K562 (cell line): ENCODE measurements at regions not wholly inside any gene's neighbourhood (a gene's known extent, or its start where the extent isn't known, plus 50 kb on each side); places are given as distances from the start of the nearest gene placed in this dataset.
A peak's percentile ranks its signal among the peaks of the same experiment; 100 is the strongest.

Source experiments
- ARID1B ChIP-seq: fragments of 450-650 bp; IDR thresholded peaks from 2 replicates; pipeline ENCODE4 v1.6.1; 2016; ENCODE audit warnings: antibody characterized with exemption, mild to moderate bottlenecking, inconsistent platforms
- C11orf30 ChIP-seq: fragments of 450-650 bp; IDR thresholded peaks from 2 replicates; pipeline ENCODE4 v1.6.1; 2016; ENCODE audit warnings: low read depth, mild to moderate bottlenecking
- CTBP1 ChIP-seq: fragments of 450-650 bp; IDR thresholded peaks from 2 replicates; pipeline ENCODE4 v1.6.1; 2016; ENCODE audit warnings: borderline replicate concordance
- EWSR1 ChIP-seq: fragments of 450-650 bp; IDR thresholded peaks from 2 replicates; pipeline ENCODE4 v1.6.1; 2018; ENCODE audit warnings: borderline replicate concordance, mild to moderate bottlenecking, low read depth, moderate library complexity; ENCODE audit not compliant: partially characterized antibody
- HES1 ChIP-seq: fragments of 450-650 bp; IDR thresholded peaks from 2 replicates; pipeline ENCODE4 v1.6.1; 2016; ENCODE audit warnings: low read depth, mild to moderate bottlenecking, moderate library complexity
- KAT2B ChIP-seq: IDR thresholded peaks from one replicate; pipeline ENCODE4 v1.6.1; 2012; ENCODE audit warnings: low read depth, mild to moderate bottlenecking, control low read depth, inconsistent platforms, low read length, moderate library complexity
- MAFF ChIP-seq: IDR thresholded peaks from 2 replicates; pipeline ENCODE4 v1.6.1; 2012; ENCODE audit warnings: low read length, improper control_type of control experiment
- MGA ChIP-seq: fragments of 450-650 bp; IDR thresholded peaks from 2 replicates; pipeline ENCODE4 v1.6.1; 2016; ENCODE audit warnings: mild to moderate bottlenecking, moderate library complexity
- NCOA6 ChIP-seq: fragments of 450-650 bp; IDR thresholded peaks from 2 replicates; pipeline ENCODE4 v1.6.1; 2017; ENCODE audit warnings: mild to moderate bottlenecking
- NFE2 ChIP-seq: IDR thresholded peaks from 2 replicates; pipeline ENCODE4 v1.6.1; 2014; ENCODE audit warnings: antibody characterized with exemption, low read depth
- NR2F6 ChIP-seq: fragments of 450-650 bp; formaldehyde crosslinking; IDR thresholded peaks from 2 replicates; pipeline ENCODE4 v1.4.0; 2020; ENCODE audit warnings: mild to moderate bottlenecking
- TBP ChIP-seq: optimal IDR thresholded peaks from 2 replicates; pipeline ENCODE3; 2011; ENCODE audit warnings: low read depth, low read length, improper control_type of control experiment
- ZC3H11A ChIP-seq: IDR thresholded peaks from 2 replicates; pipeline ENCODE4 v1.6.1; 2012; ENCODE audit warnings: low read depth, low read length, improper control_type of control experiment
- ZNF274 ChIP-seq: IDR thresholded peaks from 2 replicates; pipeline ENCODE4 v1.6.1; 2011; ENCODE audit warnings: low read depth, mild to moderate bottlenecking, low read length, moderate library complexity, borderline replicate concordance
- ZNF395 ChIP-seq: fragments of 200-800 bp; sonication (Bioruptor generic); IDR thresholded peaks from 2 replicates; pipeline ENCODE4 v1.6.1; 2017; ENCODE audit warnings: missing genetic modification characterization, missing compliant biosample characterization

GRCh38 chr10:80751940-80752339 lies 214.2 kb downstream of the SH2D4B start (continued):
- no peak for TF ChIP-seq ZNF274
- peak; percentile 21; the same call in 1 of the 2 replicates for TF ChIP-seq ARID1B
- no peak for TF ChIP-seq NCOA6
- peak; percentile 3; the same call in 1 of the 2 replicates for TF ChIP-seq MAFF
- TF ChIP-seq EWSR1, result no peak
- TF ChIP-seq ZNF395 (CRISPR knock-in tag), result no peak
- TF ChIP-seq C11orf30, result peak; percentile 33; the same call in 1 of the 2 replicates
- TF ChIP-seq CTBP1, result 0 out of 2 replicates have a peak, but pooled peaks have one; percentile 20
- TF ChIP-seq TBP, result no peak
- no peak for TF ChIP-seq MGA
- no peak for TF ChIP-seq ZC3H11A
- TF ChIP-seq NFE2, result peak; percentile 91
- TF ChIP-seq HES1, result no peak
- no peak for TF ChIP-seq NR2F6 (CRISPR knock-in tag)
- no peak for TF ChIP-seq KAT2B
